ENCODE measurements at regions not wholly inside any gene's neighbourhood (a gene's known extent, or its start where the extent isn't known, plus 50 kb on each side); places are given as distances from the start of the nearest gene placed in this dataset.

- Histone ChIP-seq H3K4me2 (ENCODE audit: low read length) (no peak overlapping the region), H3K27ac (ENCODE audit: low read depth, low read length) (no peak overlapping the region), H3K9me3 (ENCODE audit: control insufficient read depth, insufficient read depth, low read length) (no peaks in the 10 kb centered on the region), H3K4me1 (ENCODE audit: control insufficient read depth, low read length) (no peaks in the 10 kb centered on the region), H3K9me2 (replicated peaks; ENCODE audit: control insufficient read depth, low read length) (no peaks in the 10 kb centered on the region), H3K36me3 (ENCODE audit: control insufficient read depth, low read length) (no peaks in the 10 kb centered on the region), H3K27me3 (ENCODE audit: control insufficient read depth, low read length) (no peaks in the 10 kb centered on the region), H3F3A (ENCODE audit: control insufficient read depth, insufficient read depth) (no peaks in the 10 kb centered on the region), H3K79me2 (ENCODE audit: control insufficient read depth, low read length) (no peaks in the 10 kb centered on the region), H3K4me3 (ENCODE audit: low read length) (no peak overlapping the region), H4K20me1 (ENCODE audit: control insufficient read depth, insufficient read depth, low read depth, low read length) (no peaks in the 10 kb centered on the region)
- no peak for TF ChIP-seq EZH2phosphoT487 (IDR thresholded peaks at IDR 0.05; ENCODE audit: borderline replicate concordance, low read length)
- TF ChIP-seq, protein P1, sequence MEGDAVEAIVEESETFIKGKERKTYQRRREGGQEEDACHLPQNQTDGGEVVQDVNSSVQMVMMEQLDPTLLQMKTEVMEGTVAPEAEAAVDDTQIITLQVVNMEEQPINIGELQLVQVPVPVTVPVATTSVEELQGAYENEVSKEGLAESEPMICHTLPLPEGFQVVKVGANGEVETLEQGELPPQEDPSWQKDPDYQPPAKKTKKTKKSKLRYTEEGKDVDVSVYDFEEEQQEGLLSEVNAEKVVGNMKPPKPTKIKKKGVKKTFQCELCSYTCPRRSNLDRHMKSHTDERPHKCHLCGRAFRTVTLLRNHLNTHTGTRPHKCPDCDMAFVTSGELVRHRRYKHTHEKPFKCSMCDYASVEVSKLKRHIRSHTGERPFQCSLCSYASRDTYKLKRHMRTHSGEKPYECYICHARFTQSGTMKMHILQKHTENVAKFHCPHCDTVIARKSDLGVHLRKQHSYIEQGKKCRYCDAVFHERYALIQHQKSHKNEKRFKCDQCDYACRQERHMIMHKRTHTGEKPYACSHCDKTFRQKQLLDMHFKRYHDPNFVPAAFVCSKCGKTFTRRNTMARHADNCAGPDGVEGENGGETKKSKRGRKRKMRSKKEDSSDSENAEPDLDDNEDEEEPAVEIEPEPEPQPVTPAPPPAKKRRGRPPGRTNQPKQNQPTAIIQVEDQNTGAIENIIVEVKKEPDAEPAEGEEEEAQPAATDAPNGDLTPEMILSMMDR (IDR thresholded peaks at IDR 0.05; ENCODE audit: low read depth, low read length, poor library complexity, severe bottlenecking), result no peak
Observed at GRCh38 chrX:42384956-42385355, 393.0 kb downstream of the PPP1R2C start.

DNA sequence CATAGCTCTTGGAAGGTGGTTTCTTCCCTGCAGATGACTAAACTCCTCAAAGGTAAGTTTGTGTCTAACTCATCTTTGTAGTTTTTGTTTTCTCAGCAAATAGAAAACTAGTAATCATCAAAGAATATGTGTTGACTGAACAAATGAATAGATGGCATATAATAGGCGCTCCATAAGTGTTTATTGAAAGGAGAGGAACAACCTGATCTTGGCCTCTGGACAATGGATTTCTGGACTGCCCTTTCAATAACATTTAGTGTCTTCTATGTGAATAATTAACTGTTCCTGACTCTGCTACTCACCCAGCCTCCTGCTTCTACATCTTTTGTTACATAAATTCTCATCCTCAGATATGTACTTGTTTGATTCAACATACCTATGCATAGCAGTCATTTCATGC, 399.1 kb downstream of the PPP1R2C start:
- no peak overlapping the region for H3K27ac ChIP-seq (ENCODE audit: low read depth, low read length)
- no peaks in the 10 kb centered on the region for H3K79me2 ChIP-seq (ENCODE audit: control insufficient read depth, low read length)
- H3K9me2 ChIP-seq (replicated peaks; ENCODE audit: control insufficient read depth, low read length), result no peaks in the 10 kb centered on the region
- H4K20me1 ChIP-seq (ENCODE audit: control insufficient read depth, insufficient read depth, low read depth, low read length), result no peaks in the 10 kb centered on the region
- TF ChIP-seq EZH2phosphoT487 (IDR thresholded peaks at IDR 0.05; ENCODE audit: borderline replicate concordance, low read length), result no peak
- TF ChIP-seq, protein P1 (IDR thresholded peaks at IDR 0.05; ENCODE audit: low read depth, low read length, poor library complexity, severe bottlenecking), result no peak
- no peaks in the 10 kb centered on the region for H3K36me3 ChIP-seq (ENCODE audit: control insufficient read depth, low read length)
- no peaks in the 10 kb centered on the region for H3F3A ChIP-seq (ENCODE audit: control insufficient read depth, insufficient read depth)
- no peak overlapping the region for H3K4me2 ChIP-seq (ENCODE audit: low read length)
- H3K4me1 ChIP-seq (ENCODE audit: control insufficient read depth, low read length), result no peaks in the 10 kb centered on the region
- no peaks in the 10 kb centered on the region for H3K9me3 ChIP-seq (ENCODE audit: control insufficient read depth, insufficient read depth, low read length)
- H3K27me3 ChIP-seq (ENCODE audit: control insufficient read depth, low read length), result no peaks in the 10 kb centered on the region
- H3K4me3 ChIP-seq (ENCODE audit: low read length), result no peak overlapping the region

DNA sequence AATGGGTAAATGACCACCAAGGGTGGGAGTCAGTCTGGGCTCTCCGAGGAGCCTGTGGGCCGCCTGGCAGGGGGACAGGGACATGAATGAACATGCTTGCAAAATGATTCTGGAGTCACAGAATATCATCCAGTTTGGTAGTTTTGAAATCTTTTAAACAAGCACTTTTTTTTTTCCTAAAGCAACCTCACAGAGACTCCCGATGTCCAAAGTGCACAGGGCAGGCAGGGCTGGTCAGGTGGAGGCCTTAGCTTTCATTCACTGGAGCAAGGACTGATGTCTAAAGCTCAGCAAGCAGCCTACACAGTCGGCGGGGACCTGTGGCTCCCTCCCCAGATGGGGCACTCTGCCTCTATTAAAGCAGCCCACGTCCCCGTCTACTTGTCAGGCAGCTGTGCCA, 402.9 kb downstream of the PPP1R2C start:
- Histone ChIP-seq H3K27ac (ENCODE audit: low read depth, low read length) (no peak overlapping the region), H3K9me2 (replicated peaks; ENCODE audit: control insufficient read depth, low read length) (no peaks in the 10 kb centered on the region), H4K20me1 (ENCODE audit: control insufficient read depth, insufficient read depth, low read depth, low read length) (no peaks in the 10 kb centered on the region), H3K4me3 (ENCODE audit: low read length) (no peak overlapping the region), H3F3A (ENCODE audit: control insufficient read depth, insufficient read depth) (no peaks in the 10 kb centered on the region), H3K27me3 (ENCODE audit: control insufficient read depth, low read length) (no peaks in the 10 kb centered on the region), H3K4me2 (ENCODE audit: low read length) (no peak overlapping the region), H3K4me1 (ENCODE audit: control insufficient read depth, low read length) (no peaks in the 10 kb centered on the region), H3K79me2 (ENCODE audit: control insufficient read depth, low read length) (no peaks in the 10 kb centered on the region), H3K9me3 (ENCODE audit: control insufficient read depth, insufficient read depth, low read length) (no peaks in the 10 kb centered on the region), H3K36me3 (ENCODE audit: control insufficient read depth, low read length) (no peaks in the 10 kb centered on the region)
- TF ChIP-seq, protein P1 (IDR thresholded peaks at IDR 0.05; ENCODE audit: low read depth, low read length, poor library complexity, severe bottlenecking), result no peak
- TF ChIP-seq EZH2phosphoT487 (IDR thresholded peaks at IDR 0.05; ENCODE audit: borderline replicate concordance, low read length), result no peak

DNA sequence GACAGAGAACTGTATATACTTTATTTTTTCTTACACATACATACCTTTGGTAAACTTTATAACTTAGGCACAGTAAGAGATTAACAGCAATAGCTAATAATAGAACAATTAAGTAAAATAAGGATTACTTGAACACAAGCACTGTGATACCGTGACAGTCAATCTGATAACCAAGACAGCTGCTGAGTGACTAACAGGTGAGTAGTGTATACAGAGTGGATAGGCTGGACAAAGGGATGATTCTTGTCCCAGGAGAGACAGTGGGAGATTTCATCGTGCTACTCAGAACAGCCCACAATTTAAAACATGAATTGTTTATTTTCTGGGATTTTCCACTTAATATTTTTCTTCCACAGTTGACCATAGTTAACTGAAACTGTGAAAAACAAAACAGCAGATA, 411.8 kb downstream of the PPP1R2C start:
- no peaks in the 10 kb centered on the region for H3K9me3 ChIP-seq (ENCODE audit: control insufficient read depth, insufficient read depth, low read length)
- no peak overlapping the region for H3K4me2 ChIP-seq (ENCODE audit: low read length)
- no peak overlapping the region for H3K4me3 ChIP-seq (ENCODE audit: low read length)
- H3K27ac ChIP-seq (ENCODE audit: low read depth, low read length), result no peak overlapping the region
- no peaks in the 10 kb centered on the region for H3K9me2 ChIP-seq (replicated peaks; ENCODE audit: control insufficient read depth, low read length)
- H3F3A ChIP-seq (ENCODE audit: control insufficient read depth, insufficient read depth), result no peaks in the 10 kb centered on the region
- H3K36me3 ChIP-seq (ENCODE audit: control insufficient read depth, low read length), result no peaks in the 10 kb centered on the region
- no peak for TF ChIP-seq EZH2phosphoT487 (IDR thresholded peaks at IDR 0.05; ENCODE audit: borderline replicate concordance, low read length)
- TF ChIP-seq, protein P1 (IDR thresholded peaks at IDR 0.05; ENCODE audit: low read depth, low read length, poor library complexity, severe bottlenecking), result no peak
- no peaks in the 10 kb centered on the region for H3K4me1 ChIP-seq (ENCODE audit: control insufficient read depth, low read length)
- no peaks in the 10 kb centered on the region for H3K27me3 ChIP-seq (ENCODE audit: control insufficient read depth, low read length)
- no peaks in the 10 kb centered on the region for H3K79me2 ChIP-seq (ENCODE audit: control insufficient read depth, low read length)
- H4K20me1 ChIP-seq (ENCODE audit: control insufficient read depth, insufficient read depth, low read depth, low read length), result no peaks in the 10 kb centered on the region
